ENCODE measurements at regions not wholly inside any gene's neighbourhood (a gene's known extent, or its start where the extent isn't known, plus 50 kb on each side); places are given as distances from the start of the nearest gene placed in this dataset.

DNA sequence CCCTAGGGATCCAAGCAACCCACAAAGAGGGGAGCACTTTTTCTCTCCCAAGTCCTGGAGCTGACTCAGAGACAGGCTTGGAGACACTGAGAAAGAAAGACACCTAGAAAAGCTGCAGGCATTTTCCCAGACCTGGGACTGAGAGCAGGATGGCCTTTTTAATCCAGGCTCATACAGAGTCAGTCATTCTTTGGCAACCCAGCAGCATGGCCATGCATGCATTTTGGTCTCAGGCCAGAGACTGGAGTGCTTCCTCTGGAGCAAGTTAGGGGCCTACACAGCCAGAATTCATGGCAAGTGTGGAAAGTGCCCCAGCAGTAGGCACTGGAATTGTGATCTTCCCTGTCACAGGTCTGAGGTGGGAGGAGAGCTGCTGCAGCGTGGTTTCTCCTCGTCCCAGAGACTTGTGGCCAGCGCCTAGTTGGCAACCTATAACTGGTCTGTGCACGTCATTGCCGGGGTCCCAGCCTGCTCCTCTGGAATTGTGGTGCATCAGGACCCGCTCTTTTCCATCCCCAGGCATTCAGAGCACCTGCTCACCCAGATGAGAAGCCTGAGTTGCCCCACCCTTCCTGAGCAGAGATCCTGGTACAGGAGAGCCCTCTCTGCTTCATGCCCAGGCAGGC, 231.9 kb upstream of the RAB6C start:
- DNase-seq = no peak

GRCh38 chr2:129748250-129748649, 231.2 kb upstream of the RAB6C start:
- DNase-seq = peak in 15 of 58 donors; percentile 9 to 55 (median 18)

DNA sequence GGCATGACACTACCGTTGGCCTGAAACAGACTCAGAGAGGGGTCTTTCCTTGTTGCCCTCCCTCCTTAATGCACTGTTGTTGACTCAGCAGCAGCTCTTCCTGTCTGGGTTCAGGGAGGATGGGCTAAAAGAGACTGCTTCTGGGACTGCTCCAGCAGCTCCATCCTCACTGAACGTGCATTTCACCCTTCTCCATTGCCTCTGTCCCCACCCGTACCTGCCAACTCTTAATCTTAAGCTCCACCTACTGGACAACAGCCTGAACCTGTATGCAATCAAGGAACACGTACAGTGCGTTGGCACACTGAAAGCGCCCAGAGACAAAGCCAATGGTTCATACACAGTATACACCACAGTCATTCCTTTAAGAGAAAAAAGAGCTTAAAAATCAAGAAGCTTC, 230.8 kb upstream of the RAB6C start:
- no peak for DNase-seq

- no peak for DNase-seq
Observed at GRCh38 chr2:129751409-129751808, 228.1 kb upstream of the RAB6C start.

DNA sequence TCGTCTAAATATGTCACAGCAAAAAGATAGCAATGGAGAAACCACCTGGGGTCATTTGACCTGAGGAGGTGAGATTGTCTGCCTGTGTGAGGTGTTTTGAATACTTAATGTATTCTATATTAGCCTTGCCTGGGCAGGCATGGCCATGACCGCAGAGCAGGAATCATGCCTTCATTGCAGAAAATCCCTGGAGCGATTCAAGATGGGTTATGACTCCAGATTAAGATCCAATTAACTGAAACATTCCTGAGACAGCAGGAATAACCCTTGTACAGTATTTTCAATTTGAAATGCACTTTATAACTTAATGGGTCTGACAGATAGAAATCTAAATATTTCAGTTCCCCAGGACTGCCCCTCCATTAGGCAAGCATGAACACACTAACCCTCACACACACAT, 227.3 kb upstream of the RAB6C start:
- DNase-seq = no peak

DNA sequence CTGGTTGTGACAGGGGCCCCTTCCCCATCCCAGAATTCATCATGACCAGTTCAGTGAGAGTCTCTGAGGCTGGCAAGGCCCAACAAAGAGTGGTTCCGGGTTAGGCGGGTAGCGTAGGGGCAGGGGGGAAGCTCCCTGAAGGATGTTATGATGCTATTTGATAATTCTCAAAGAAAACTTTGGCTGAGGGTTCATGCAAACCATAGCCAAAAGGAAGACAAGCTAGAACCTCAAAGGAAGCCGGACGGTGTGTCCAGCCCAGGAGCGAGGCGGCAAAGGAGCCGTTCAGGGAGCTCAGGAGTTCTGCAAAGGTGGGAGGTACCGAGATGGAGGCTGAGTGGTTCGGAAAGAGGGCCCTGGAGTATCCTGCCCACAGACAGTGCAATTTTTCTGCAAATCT, 226.8 kb upstream of the RAB6C start:
- DNase-seq = no peak

DNA sequence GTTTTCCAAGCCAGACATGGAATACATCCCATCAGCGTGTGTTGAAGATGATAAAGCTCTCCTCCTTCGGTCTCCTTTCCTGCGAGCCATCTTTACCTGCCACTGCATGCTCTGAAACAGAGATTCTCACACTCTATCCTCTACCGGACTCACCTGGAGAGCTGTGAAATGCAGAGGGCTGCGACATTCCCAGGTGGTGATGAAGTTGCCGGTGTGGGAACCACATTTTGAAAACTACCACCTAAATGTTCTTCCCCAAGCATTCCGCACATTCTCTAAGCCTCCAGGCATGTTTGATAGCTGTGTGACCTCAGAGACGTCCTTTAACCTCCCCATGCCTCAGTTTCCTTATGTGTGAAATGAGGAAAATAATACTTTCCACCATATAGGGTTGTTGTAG, 226.2 kb upstream of the RAB6C start:
- DNase-seq = no peak

GRCh38 chr2:129754421-129754820, 225.0 kb upstream of the RAB6C start:
- DNase-seq = no peak

DNA sequence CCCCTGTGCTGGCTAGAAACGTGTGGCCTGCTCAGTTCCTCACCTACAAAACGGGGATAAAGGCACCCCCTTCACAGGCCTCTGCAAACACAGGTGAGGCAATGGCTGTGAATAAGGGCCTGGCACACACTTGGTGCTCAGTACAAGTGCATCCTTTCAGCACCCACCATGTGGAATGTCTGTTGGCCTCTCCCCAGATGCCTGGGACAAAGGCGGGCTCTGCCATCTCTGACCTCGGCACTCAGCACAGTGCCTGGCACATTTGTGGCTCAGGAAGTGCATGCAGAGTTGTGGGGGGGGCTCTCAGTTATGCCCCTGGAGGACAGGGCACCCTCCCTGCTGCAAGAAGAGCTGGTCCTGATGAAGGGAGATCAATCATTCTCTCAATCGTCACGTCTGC, 224.6 kb upstream of the RAB6C start:
- DNase-seq = no peak

- DNase-seq = no peak
Observed at GRCh38 chr2:129755786-129756185, 223.7 kb upstream of the RAB6C start.

- no peak for DNase-seq
Observed at GRCh38 chr2:129756276-129756675, 223.2 kb upstream of the RAB6C start.

DNA sequence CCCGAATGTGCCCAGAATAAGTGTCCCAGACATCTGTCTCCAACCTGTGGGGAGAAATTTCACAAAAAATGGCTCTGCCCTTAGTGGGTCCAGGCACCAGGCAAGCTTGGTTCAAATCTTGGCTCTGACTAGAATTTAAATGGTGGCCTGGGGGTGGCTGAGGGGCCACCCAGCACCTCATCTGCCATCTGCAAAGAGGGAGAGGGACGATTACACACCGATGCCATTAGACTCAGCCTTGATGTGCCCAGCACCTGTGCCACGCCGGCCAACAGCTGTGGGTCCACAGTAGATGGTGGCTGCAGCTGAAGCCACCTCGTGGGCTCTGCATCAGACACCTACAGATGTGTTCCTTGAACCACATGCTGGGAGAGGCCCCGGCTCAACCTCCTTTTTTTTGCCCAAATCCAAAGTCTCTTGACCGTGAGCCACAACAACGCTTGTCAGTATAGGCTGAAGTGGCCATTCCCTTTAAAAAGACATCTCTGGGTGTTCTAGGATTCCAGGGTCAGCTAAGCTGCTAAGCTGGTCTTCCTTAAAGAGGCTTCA, 222.0 kb upstream of the RAB6C start:
- no peak for DNase-seq

- DNase-seq = peak in 4 of 58 donors; percentile 14 to 27 (median 21)
Observed at GRCh38 chr2:129757915-129758783, 221.3 kb upstream of the RAB6C start.

GRCh38 chr2:129758784-129759471, 220.5 kb upstream of the RAB6C start:
- DNase-seq = peak in 16 of 58 donors; percentile 13 to 37 (median 23)

GRCh38 chr2:129759472-129760010, 219.9 kb upstream of the RAB6C start:
- DNase-seq = no peak

DNA sequence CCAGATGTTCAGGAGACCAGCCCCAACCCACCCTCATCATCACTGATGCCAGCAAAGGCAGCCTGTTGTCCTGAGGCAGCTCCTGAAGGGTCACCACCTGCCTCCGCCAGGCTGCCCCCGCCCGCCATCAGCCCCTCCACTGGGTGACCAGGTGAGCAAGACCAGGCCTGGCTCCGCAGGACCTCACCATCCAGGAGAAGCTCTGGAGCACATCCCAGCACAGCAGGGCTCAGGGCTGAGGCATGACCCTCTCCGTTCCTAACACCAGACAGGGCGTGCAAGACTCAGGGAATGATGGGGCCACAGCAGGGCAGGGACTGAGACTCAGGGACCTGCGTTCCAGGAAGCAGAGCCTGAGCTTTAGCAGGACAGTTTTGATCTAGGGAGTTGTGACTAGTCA, 218.8 kb upstream of the RAB6C start:
- DNase-seq = no peak

GRCh38 chr2:129761569-129762021, 217.9 kb upstream of the RAB6C start:
- no peak for DNase-seq

GRCh38 chr2:129762386-129763189, 216.9 kb upstream of the RAB6C start:
- no peak for DNase-seq

- DNase-seq = no peak
Observed at GRCh38 chr2:129763190-129763846, 216.1 kb upstream of the RAB6C start.

DNA sequence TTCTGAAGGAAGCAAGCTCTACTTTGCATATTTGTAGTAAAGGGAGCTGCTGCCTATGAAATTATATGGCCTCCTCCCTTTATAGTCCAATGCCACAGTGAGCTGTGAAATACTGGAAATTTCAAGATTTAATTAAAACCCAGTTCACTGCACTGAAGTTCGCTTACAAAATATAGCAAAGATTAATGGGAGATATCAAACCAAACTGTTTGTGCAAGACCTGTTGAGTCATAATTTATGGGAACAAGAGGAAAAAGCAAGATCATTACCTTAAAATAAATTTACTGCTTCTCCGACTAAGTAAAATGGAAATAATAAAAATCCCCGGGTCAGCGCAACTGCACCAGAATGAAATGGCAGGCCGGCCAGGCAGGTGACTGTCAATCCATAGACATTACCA, 215.5 kb upstream of the RAB6C start:
- DNase-seq = no peak
